DMS79 treated with DMSO at 0.1 percent for 48 hours (cell line): ENCODE measurements at regions not wholly inside any gene's neighbourhood (a gene's known extent, or its start where the extent isn't known, plus 50 kb on each side); places are given as distances from the start of the nearest gene placed in this dataset.
A peak's percentile ranks its signal among the peaks of the same experiment; 100 is the strongest.
"Not testable (repeated sequence)": the region's sequence is repeated elsewhere in the genome, so short reads cannot be mapped to it uniquely, and the experiment has no call there.

Experiments
- DNase-seq: peaks from one replicate; lab custom pipeline; 2025; lab: John Stamatoyannopoulos, UW

DNA sequence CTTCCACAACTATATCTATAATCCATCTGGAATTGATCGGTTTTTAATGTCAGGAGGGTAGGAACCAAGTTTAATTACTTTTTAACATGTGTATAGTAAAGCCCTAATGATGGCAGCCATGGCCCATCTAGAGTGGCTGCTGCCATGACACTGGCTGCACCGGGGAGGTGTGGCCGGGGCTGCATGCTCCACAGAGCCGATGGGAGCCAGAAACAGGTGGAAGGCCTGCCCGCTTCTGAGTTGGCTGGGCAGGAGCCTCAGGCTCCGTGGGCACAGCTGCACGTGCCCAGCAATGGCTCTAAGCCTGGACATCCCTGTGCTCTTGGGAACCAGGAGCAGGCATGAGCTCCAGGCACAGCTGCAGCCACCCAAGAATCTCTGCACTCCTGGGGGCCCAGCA, 73.0 kb downstream of the GBP6 start:
- no peak for DNase-seq

DNA sequence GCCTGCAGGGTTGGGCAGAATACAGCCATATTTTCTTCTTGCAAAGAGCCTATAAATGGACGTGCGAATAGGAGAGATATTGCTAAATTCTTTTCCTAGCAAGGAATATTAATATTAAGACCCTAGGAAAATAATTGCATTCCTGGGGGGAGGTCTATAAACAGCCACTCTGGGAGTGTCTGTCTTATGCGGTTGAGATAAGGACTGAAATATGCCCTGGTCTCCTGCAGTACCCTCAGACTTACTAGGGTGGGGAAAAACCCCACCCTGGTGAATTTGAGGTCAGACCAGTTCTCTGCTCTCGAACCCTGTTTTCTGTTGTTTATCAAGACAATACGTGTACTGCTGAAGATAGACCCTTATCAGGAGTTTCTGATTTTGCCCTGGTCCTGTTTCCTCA, 74.4 kb downstream of the GBP6 start:
- not testable (repeated sequence) for DNase-seq

DNA sequence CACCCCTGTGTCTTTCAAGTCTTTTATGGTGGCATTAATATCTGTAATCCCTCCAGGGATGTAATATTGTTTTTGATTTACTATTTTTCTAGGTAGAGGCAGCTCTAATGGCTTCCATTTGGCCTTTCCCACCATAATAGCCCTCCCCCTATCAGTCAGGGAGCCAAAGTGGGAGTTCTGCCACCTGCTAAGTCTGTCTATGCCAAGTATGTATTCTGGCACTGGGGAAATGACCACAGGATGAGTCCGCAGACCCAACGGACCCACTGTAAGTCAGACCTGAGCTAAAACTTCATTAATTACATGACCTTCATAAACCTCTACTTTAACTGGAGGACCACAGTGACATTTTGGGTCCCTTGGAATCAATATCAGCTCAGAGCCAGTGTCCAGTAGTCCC, 77.1 kb downstream of the GBP6 start:
- DNase-seq: no peak

DNA sequence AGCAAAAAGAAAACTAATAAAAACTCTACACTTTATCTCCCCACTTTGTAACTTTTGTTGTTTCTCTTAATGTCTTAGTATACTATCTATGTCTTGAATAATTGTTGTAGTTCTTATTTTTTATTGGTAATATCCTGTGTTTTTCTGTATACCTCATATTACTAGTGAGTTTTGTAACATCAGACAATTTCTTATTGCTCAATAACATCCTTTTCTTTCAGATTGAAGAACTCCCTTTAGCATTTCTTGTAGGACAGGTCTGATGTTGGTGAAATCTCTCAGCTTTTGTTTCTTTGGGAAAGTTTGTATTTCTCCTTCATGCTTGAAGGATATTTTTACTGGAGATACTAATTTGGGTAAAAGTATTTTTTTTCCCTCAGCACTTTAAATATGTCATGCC, 79.8 kb upstream of the LRRC8B start:
- DNase-seq: no peak

DNA sequence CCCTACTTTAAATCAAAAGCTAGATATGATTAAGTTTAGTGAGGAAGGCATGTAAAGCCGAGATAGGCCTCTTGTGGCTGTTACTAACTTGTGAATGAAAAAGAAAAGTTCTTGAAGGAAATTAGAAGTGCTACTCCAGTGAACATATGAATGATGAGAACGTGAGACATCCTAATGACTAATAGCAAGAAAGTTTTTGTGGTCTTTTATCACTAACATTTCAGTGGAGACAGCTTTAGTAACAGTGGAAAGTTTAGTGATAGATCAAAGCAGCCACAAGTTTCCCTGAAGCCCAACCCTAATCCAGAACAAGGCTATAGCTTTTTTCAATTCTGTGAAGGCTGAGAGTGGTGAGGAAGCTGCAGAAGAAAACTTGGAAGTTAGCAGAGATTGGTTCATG, 73.6 kb upstream of the LRRC8B start:
- DNase-seq: no peak

DNA sequence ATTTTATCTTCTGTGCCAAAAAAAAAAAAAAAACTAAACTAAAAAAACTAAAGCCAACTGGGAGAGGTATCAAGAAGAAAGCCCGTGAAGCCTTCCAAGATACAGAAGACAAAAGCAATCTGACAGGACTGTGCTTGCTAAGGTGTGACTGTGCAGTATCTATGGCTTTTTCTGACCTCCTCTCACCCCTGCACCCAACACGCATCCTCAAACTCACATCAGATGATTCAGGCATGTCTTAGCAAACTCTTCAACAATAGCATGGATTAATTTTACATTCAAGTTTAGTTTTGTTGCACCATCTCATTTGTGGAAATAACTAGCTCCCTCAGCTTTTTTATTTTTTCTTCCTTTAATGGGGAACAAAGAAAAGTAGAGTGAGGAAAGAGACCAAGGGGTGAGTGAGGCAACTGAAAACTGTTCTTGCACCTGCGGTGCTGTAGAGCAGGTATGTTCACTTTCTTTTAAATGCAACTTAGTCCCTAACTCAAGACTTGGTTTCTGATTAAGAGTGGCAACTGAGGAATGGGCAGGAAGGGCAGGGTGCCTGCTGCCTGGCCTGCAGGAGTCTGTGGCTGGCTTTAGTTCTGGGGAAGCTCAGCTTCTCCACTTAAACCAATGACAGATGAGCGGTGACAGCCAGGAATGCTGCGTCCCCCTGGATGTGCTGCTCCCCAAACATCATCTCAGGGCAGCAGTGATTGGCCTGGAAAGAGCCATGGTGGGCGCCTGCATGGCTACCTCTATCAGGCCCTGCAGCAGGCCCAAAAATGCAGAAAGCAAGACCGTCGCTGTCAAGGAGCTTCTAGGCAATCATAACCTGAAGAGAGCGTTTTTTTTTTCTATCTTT, 71.3 kb upstream of the LRRC8B start:
- DNase-seq: no peak

DNA sequence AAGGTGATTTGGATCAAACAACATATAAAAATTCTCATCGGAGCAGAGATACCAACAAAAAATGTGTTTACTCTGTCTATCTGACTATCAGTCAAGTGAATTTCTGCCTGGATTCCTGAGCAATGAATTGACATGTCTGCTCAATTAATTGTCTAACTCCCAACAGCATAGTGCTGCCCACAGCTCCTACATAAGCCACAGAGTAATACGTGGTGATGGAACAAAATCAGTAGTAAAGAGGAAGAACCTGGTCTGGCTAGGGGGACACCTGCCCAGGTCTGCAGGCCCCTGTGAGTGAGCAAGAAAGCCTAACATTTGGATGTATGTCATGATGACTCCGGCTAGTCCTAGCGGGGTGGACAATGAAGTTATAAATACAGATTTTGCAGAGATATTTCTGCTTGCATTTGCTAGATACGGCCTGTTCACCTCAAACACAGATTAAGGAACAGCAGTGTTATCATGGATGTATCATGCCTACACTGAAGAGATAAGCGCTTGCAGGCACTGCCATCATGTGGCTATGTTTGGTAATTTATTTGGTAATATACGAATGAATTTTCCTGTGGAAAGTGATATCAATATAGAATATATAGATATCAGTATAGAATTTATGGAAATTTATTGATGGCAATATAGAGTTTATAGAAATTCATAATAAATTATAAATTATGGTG, 69.6 kb upstream of the LRRC8B start:
- DNase-seq: peak; percentile 67

DNA sequence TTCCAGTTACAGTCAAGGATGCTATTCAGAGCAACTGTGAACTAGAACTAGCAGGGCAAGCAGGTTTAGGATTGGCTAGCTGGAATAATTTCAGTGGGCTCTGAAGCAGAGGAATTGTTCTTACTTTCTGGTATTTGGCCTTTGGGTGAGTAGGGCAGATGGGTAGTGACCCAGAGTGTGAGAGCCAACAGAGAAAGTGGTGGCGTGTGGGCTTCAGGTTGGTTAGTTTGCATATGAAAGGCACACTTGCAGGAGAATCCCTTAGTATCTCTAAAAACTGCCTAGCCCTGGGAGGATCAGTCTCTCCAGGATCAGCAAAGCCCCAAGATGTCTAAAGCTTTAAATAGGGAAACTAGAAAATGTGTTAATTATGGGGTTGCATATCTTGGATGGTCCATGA, 67.6 kb upstream of the LRRC8B start:
- DNase-seq: no peak

DNA sequence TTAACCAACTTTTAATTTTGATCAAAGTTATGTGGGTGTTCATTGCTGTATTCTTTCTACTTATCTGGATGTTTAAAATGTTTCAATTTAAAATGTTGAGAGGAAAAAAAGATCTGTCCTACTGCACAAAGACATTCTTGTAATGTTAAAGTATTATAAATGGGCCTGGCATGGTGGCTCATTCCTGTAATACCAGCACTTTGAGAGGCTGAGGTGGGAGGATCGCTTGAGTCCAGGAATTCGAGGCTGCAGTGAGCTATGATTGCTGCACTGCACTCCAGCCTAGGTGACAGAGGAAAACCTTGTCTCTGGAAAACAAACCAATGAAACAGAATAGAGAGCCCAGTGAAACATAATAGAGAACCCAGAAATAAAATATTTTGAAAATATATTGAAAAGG, 65.5 kb upstream of the LRRC8B start:
- no peak for DNase-seq

DNA sequence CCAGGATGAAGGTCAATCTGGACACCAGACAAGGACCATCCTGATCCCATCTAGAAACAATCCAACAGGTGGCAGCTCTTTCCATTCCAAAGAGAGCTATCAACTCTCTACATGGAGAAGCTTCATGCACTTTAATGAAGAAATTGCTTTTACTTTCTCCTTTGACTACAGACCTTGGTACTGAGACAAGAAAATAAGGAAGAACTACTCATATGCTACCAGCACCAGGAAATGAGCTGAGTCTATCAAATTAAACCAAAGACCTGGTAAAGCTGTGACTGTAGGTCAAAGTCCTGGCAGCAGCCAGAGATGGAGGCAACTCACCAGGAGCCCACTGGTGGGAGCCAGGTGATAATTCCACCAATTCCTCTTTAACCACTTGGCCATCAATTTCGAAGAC, 64.3 kb upstream of the LRRC8B start:
- DNase-seq: no peak

DNA sequence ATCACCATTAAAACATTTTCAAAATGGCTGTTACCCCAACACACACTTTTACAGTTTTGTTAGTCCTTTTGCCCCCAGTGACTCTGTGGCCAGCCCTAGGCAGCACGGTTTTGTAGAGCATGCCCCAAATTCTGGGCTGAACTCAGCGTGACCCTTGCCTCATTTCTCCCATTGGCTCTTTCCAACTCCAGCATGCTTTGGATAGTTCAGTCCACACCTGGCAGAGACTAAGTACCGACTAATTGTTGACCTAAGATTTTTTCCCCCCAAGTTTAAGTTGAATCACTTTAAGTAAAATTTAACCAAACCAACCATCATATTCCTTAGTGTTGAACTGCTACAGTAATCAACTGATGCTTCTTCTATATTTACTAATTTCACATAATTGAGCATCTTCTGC, 62.4 kb upstream of the LRRC8B start:
- DNase-seq: no peak

DNA sequence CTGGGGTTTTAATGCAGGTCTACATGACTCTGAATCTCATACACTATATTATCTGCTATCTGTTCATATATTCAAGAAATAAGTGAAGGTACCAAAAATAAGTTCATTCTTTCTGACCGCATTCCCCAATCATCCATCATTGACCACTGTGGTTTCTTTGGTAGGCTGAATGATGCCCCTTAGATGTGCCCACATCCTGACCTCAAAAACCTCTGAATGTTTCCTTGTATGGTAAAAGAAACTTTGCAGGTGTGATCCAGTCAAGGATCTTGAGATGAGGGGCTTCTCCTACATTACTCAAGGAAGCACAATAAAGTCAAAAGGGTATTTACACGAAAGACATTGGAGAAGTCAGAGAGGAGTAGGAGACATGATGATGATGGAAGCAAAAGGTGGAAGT, 60.6 kb upstream of the LRRC8B start:
- DNase-seq: no peak

DNA sequence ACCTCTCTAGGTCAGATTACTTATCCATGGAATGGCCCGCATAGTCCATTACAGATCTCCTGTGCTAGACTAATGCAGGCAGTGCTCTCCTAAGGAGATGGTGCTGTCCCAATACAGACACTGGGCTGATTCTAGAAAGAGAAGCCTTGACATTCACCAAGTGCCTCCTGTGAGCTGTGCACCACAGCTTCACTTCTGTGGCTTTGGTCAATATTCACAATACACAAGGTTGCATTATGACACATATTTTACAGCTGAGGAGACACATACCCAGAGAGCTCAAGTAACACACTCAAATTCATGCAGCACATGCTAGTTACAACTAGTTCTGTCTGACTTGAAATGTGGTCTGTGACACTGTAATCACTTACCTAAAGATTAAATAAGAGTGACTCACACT, 59.4 kb upstream of the LRRC8B start:
- DNase-seq: no peak

DNA sequence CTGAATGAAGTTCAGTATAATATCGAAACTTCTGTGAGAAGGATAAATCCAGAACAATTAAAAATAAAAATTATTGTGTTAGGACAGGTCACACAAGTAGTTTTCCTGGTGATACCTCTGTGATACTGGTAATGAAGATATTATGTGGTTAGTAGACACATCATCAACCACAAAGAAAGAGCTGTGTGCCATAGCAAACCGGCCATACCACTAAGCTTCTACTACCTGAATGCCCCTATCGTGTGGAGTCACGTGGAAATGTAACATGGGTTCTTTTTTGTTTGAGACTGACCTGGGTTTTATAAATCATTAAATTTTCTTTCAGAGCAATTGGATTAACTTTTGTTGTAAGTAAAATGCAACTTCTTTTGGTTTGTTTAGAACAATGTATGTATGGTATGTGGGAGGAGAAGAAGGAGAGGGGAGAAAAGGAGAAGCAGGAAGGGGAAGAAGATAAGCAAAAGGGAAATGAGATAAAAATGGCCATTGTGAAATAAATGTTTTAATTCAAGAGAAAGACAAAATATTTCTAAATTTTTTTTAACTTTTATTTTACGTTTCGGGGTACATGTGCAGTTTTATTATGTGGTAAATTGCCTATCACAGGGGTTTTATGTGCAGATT, 58.2 kb upstream of the LRRC8B start:
- DNase-seq: no peak

DNA sequence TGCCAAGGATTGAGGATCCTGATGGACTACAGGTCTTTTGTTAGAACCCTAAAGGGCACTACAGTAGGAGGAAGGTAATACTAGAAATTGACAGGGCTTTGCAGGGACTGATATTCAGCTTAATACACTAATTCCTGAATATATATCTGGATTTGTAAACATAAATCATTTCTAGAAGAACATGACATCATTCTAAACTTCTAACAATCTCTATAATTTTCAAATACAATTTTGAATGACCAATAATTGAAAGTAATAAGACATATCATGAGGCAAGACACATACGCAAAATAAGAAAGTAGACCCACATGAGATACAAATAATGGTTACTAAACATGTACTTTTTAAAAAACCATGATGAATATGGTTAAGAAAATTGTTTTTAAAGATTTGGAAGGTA, 52.4 kb upstream of the LRRC8B start:
- no peak for DNase-seq

DNA sequence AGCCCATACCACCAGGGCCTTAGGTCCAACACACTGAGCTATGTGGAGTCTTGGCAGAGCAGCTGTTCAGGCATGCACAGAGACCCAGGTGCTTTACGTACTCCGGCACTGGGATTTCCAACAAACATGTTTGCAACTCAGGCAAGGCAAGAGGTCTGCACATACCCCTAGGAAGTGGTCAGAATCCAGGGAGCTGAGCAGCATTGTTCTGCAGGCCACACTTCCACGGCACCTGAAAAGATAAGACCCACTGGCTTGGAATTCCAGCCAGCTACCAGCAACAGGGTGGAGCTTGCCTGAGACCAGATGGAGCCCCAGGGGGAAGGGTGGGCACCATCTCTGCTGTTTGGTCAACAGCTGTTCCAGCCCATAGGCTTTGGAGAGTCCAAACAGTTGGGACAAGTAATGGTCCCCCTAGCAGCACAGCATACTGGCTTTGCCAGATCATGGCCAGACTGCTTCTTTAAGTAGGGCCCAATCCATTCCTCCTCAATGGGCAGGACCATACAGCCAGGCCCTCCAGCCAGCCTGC, 51.7 kb upstream of the LRRC8B start:
- no peak for DNase-seq
